ENCODE measurements at regions not wholly inside any gene's neighbourhood (a gene's known extent, or its start where the extent isn't known, plus 50 kb on each side); places are given as distances from the start of the nearest gene placed in this dataset.
"Not testable (repeated sequence)": the region's sequence is repeated elsewhere in the genome, so short reads cannot be mapped to it uniquely, and the experiment has no call there.

- DNase-seq (ENCODE audit: low spot score) = peak; percentile 5
Observed at GRCh38 chr2:53490659-53491058, 276.9 kb upstream of the CHAC2 start.

- not testable (repeated sequence) for DNase-seq (ENCODE audit: low spot score)
Observed at GRCh38 chr2:53486185-53486899, 281.3 kb upstream of the CHAC2 start.

- DNase-seq (ENCODE audit: low spot score) = no peak
Observed at GRCh38 chr2:53485021-53485728, 282.4 kb upstream of the CHAC2 start.

GRCh38 chr2:53484531-53484930 is 283.1 kb upstream of the CHAC2 start:
- DNase-seq (ENCODE audit: low spot score) = no peak

- no peak for DNase-seq (ENCODE audit: low spot score)
Observed at GRCh38 chr2:53477517-53477916, 290.1 kb upstream of the CHAC2 start.

GRCh38 chr2:53476834-53477233 is 290.8 kb upstream of the CHAC2 start:
- DNase-seq (ENCODE audit: low spot score) = no peak

GRCh38 chr2:53475766-53476165 is 291.8 kb upstream of the CHAC2 start:
- DNase-seq (ENCODE audit: low spot score) = no peak

GRCh38 chr2:53475321-53475720 is 292.3 kb upstream of the CHAC2 start:
- peak; percentile 16 for DNase-seq (ENCODE audit: low spot score)

- no peak for DNase-seq (ENCODE audit: low spot score)
Observed at GRCh38 chr2:53474914-53475313, 292.7 kb upstream of the CHAC2 start.

- no peak for DNase-seq (ENCODE audit: low spot score)
Observed at GRCh38 chr2:53473775-53474311, 293.8 kb upstream of the CHAC2 start.

GRCh38 chr2:53473236-53473635 is 294.4 kb upstream of the CHAC2 start:
- peak; percentile 16 for DNase-seq (ENCODE audit: low spot score)

GRCh38 chr2:53467467-53468180 is 300.0 kb upstream of the CHAC2 start:
- no peak for DNase-seq (ENCODE audit: low spot score)

GRCh38 chr2:53463806-53464726 is 303.5 kb upstream of the CHAC2 start:
- DNase-seq (ENCODE audit: low spot score) = no peak

- no peak for DNase-seq (ENCODE audit: low spot score)
Observed at GRCh38 chr2:53460937-53461336, 306.7 kb upstream of the CHAC2 start.

GRCh38 chr2:53460347-53460746 is 307.3 kb upstream of the CHAC2 start:
- peak; percentile 40 for DNase-seq (ENCODE audit: low spot score)

- DNase-seq (ENCODE audit: low spot score) = no peak
Observed at GRCh38 chr2:53455094-53455493, 312.5 kb upstream of the CHAC2 start.

- no peak for DNase-seq (ENCODE audit: low spot score)
Observed at GRCh38 chr2:53452957-53453748, 314.5 kb upstream of the CHAC2 start.

GRCh38 chr2:53452400-53452799 is 315.2 kb upstream of the CHAC2 start:
- no peak for DNase-seq (ENCODE audit: low spot score)

- DNase-seq (ENCODE audit: low spot score) = no peak
Observed at GRCh38 chr2:53450923-53451322, 316.7 kb upstream of the CHAC2 start.

GRCh38 chr2:53448591-53448990 is 319.0 kb upstream of the CHAC2 start:
- no peak for DNase-seq (ENCODE audit: low spot score)

GRCh38 chr2:53448086-53448485 is 319.5 kb upstream of the CHAC2 start:
- DNase-seq (ENCODE audit: low spot score) = no peak

All from RKO (cell line).